ENCODE measurements at regions not wholly inside any gene's neighbourhood (a gene's known extent, or its start where the extent isn't known, plus 50 kb on each side); places are given as distances from the start of the nearest gene placed in this dataset.
"Not testable (repeated sequence)": the region's sequence is repeated elsewhere in the genome, so short reads cannot be mapped to it uniquely, and the experiment has no call there.

DNA sequence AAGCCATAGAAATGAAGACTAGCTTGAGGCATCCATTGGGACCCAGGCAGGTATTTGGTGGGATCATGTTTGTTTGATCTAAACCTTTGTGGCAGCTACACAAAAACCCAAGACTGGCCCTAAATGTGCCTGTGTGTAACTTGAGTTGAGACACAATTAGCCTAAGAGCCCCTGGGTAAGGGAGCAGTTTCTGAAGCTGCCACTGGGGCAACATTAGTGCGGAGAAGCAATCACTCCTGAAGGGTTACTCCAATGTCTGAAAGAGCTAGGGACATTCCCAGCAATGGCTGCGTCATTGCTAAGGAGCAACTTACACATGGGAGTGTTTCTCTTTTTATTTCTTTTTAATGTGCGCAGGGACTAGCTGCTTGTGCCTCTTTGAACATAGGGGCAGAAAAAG, 67.9 kb upstream of the EEF1E1 start:
- Histone ChIP-seq H3K27ac (ENCODE audit: insufficient read depth, low read depth, low read length, poor library complexity, severe bottlenecking) (no peak overlapping the region), H3K9me3 (ENCODE audit: control insufficient read depth, low read length) (no peaks in the 10 kb centered on the region), H3K4me1 (ENCODE audit: control insufficient read depth, insufficient read depth, low read length) (no peaks in the 10 kb centered on the region), H3K27me3 (ENCODE audit: control insufficient read depth, insufficient read depth, low read length, poor library complexity, severe bottlenecking) (no peaks in the 10 kb centered on the region), H3K4me3 (ENCODE audit: insufficient read depth, low read depth, low read length) (no peak overlapping the region), H3K36me3 (ENCODE audit: control insufficient read depth, insufficient read depth, low read length) (no peaks in the 10 kb centered on the region)
- 90 to 93% methylated on average over 3 of the region's 3 CpGs for WGBS, 2 experiments

DNA sequence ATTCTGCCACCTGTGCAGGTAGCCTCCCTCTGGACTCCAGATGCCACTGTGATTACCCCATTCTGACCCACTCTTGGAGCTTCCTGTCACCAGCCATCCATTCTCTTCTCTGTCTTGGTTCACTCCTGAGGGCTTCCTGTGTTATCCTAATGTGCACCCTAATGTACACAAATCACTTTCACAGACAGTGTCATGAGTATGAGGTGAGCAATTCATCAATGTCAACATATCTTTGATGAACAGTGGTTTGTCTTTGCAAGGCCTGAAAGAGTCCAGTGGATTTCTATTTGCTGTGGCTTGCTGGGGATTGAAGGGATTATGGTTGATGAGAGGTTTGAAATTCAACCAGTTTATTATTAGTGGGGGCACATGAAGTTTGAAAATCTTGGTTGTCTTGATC, 63.8 kb upstream of the EEF1E1 start:
- no peaks in the 10 kb centered on the region for H3K27me3 ChIP-seq (ENCODE audit: control insufficient read depth, insufficient read depth, low read length, poor library complexity, severe bottlenecking)
- H3K9me3 ChIP-seq (ENCODE audit: control insufficient read depth, low read length) = no peaks in the 10 kb centered on the region
- no peak overlapping the region for H3K27ac ChIP-seq (ENCODE audit: insufficient read depth, low read depth, low read length, poor library complexity, severe bottlenecking)
- H3K36me3 ChIP-seq (ENCODE audit: control insufficient read depth, insufficient read depth, low read length) = no peaks in the 10 kb centered on the region
- H3K4me1 ChIP-seq (ENCODE audit: control insufficient read depth, insufficient read depth, low read length) = no peaks in the 10 kb centered on the region
- H3K4me3 ChIP-seq (ENCODE audit: insufficient read depth, low read depth, low read length) = no peak overlapping the region

DNA sequence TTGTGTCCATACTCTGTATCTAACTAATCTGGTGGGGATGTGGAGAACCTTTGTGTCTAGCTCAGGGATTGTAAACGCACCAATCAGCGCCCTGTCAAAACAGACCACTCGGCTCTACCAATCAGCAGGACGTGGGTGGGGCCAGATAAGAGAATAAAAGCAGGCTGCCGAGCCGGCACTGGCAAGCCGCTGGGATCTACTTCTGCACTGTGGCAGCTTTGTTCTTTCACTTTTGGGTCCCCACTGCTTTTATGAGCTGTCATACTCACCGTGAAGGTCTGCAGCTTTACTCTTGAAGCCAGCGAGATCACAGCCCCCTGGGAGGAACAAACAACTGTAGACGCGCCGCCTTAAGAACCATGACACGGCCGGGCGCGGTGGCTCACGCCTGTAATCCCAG, 62.7 kb upstream of the EEF1E1 start:
- H3K4me1 ChIP-seq (ENCODE audit: control insufficient read depth, insufficient read depth, low read length); H3K9me3 ChIP-seq (ENCODE audit: control insufficient read depth, low read length); H3K36me3 ChIP-seq (ENCODE audit: control insufficient read depth, insufficient read depth, low read length); H3K27me3 ChIP-seq (ENCODE audit: control insufficient read depth, insufficient read depth, low read length, poor library complexity, severe bottlenecking); H3K4me3 ChIP-seq (ENCODE audit: insufficient read depth, low read depth, low read length); H3K27ac ChIP-seq (ENCODE audit: insufficient read depth, low read depth, low read length, poor library complexity, severe bottlenecking): not testable (repeated sequence)
- 89 to 93% methylated on average over 17 of the region's 17 CpGs for WGBS, 2 experiments

DNA sequence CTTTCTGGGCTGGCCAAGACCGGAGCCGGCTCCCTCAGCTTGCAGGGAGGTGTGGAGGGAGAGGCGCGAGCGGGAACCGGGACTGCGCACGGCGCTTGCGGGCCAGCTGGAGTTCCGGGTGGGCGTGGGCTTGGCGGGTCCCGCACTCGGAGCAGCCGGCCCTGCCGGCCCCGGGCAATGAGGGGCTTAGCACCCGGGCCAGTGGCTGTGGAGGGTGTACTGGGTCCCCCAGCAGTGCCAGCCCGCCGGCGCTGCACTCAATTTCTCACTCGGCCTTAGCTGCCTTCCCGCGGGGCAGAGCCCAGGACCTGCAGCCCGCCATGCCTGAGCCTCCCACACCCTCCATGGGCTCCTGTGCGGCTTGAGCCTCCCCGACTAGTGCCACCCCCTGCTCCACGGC, 61.9 kb upstream of the EEF1E1 start:
- WGBS, 2 experiments = 95 to 97% methylated on average over 29 of the region's 29 CpGs
- H3K27ac ChIP-seq (ENCODE audit: insufficient read depth, low read depth, low read length, poor library complexity, severe bottlenecking); H3K9me3 ChIP-seq (ENCODE audit: control insufficient read depth, low read length); H3K4me1 ChIP-seq (ENCODE audit: control insufficient read depth, insufficient read depth, low read length); H3K4me3 ChIP-seq (ENCODE audit: insufficient read depth, low read depth, low read length); H3K36me3 ChIP-seq (ENCODE audit: control insufficient read depth, insufficient read depth, low read length); H3K27me3 ChIP-seq (ENCODE audit: control insufficient read depth, insufficient read depth, low read length, poor library complexity, severe bottlenecking): not testable (repeated sequence)

DNA sequence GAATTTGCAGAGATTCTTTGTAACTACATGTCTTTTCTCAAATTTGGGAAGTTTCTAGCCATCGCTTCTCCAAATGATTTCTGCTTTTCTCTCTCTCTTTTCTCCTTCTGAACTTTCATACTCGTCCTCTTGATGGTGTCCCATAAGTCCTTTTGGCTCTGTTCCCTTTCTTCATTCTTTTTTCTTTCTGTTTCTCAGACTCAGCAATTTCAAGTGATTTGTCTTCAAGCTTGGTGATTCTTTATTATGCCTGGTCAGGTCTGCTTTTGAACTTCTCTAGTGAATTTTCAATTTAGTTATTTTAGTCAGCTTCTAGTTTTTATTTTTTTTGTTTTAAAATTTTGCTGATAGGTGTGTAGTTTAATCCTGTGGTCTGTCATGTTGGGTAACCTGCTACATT, 57.6 kb upstream of the EEF1E1 start:
- Histone ChIP-seq H3K36me3 (ENCODE audit: control insufficient read depth, insufficient read depth, low read length) (no peaks in the 10 kb centered on the region), H3K27ac (ENCODE audit: insufficient read depth, low read depth, low read length, poor library complexity, severe bottlenecking) (no peak overlapping the region), H3K4me1 (ENCODE audit: control insufficient read depth, insufficient read depth, low read length) (peaks cover 2% of the 10 kb centered on the region), H3K27me3 (ENCODE audit: control insufficient read depth, insufficient read depth, low read length, poor library complexity, severe bottlenecking) (no peaks in the 10 kb centered on the region), H3K9me3 (ENCODE audit: control insufficient read depth, low read length) (no peaks in the 10 kb centered on the region), H3K4me3 (ENCODE audit: insufficient read depth, low read depth, low read length) (no peak overlapping the region)
- 92% methylated on average over 2 of the region's 2 CpGs for WGBS, 2 experiments

DNA sequence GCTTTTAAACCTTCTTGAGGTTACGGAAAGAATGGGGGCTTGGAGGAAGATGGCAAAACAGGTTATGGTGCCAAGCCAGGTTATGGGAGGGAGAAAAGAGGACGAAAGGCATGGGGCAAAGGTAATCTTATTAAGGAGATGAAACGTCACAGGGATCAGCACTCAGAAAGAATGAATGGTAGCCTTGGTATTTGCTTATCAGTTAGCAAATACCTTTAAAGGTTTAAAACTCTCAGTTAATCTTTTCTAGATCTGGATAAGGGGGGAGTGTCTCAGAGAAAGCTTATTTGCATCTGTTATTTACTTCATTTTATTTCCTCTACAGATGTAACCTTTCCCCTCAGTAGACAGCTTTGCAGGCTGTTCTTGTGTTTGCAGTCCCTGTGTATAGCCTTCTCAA, 55.5 kb upstream of the EEF1E1 start:
- H3K27ac ChIP-seq (ENCODE audit: insufficient read depth, low read depth, low read length, poor library complexity, severe bottlenecking) = no peak overlapping the region
- WGBS, 2 experiments = 62 to 66% methylated on average over 3 of the region's 3 CpGs
- H3K4me1 ChIP-seq (ENCODE audit: control insufficient read depth, insufficient read depth, low read length) = peaks cover 2% of the 10 kb centered on the region
- H3K4me3 ChIP-seq (ENCODE audit: insufficient read depth, low read depth, low read length) = no peak overlapping the region
- H3K36me3 ChIP-seq (ENCODE audit: control insufficient read depth, insufficient read depth, low read length) = no peaks in the 10 kb centered on the region
- no peaks in the 10 kb centered on the region for H3K9me3 ChIP-seq (ENCODE audit: control insufficient read depth, low read length)
- no peaks in the 10 kb centered on the region for H3K27me3 ChIP-seq (ENCODE audit: control insufficient read depth, insufficient read depth, low read length, poor library complexity, severe bottlenecking)

DNA sequence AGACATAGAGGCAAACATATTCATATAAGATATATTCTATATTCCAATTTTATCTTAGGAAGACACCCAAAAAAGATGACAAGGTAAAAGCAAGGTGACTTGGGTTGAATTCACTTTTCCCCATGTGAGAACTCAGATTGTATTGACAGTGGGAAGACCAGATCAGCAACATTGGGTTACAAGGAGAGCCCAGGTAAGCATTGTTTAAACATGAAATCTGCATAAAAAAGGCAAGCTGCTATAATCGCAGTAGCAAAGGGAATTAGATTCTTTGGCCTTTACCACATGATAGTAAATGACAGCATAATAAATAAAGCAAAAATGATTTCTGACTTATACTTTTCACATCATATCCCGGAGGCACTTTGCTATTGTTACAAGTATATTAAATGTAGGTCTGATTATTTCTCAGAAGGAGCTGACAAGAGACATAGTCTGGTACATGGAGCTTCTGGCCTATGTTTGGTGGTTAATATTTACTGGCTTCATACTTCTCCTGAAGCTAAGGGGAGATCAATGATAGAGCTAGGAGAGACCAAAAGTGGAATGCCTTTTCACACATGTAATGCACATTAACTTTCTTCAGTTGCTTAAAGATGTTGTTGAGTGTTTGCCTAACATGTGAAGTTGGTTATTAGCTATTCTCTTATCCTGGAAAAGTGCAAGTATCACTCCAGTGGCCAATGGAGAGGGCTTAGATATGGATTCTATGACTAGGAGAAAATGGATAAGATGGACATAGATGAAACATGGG, 53.1 kb upstream of the EEF1E1 start:
- Histone ChIP-seq H3K27ac (ENCODE audit: insufficient read depth, low read depth, low read length, poor library complexity, severe bottlenecking) (no peak overlapping the region), H3K9me3 (ENCODE audit: control insufficient read depth, low read length) (no peaks in the 10 kb centered on the region), H3K27me3 (ENCODE audit: control insufficient read depth, insufficient read depth, low read length, poor library complexity, severe bottlenecking) (no peaks in the 10 kb centered on the region), H3K4me1 (ENCODE audit: control insufficient read depth, insufficient read depth, low read length) (peaks cover 2% of the 10 kb centered on the region), H3K36me3 (ENCODE audit: control insufficient read depth, insufficient read depth, low read length) (no peaks in the 10 kb centered on the region), H3K4me3 (ENCODE audit: insufficient read depth, low read depth, low read length) (no peak overlapping the region)
- 49 to 56% methylated on average over 2 of the region's 2 CpGs for WGBS, 2 experiments
